Right atrium auricular region (tissue), 2 donors: ENCODE measurements at regions not wholly inside any gene's neighbourhood (a gene's known extent, or its start where the extent isn't known, plus 50 kb on each side); places are given as distances from the start of the nearest gene placed in this dataset.
A peak's percentile ranks its signal among the peaks of the same experiment; 100 is the strongest.

Experiments
- DNase-seq: peaks from one replicate; pipeline ENCODE4 v3.0.0-alpha.2; 2019; ENCODE audit warnings: low spot score
- H3K27ac ChIP-seq, 2 donors: fragments of 200-600 bp; sonication (generic); 1 replicate in 1 of 2; 2 replicates in 1 of 2; pipeline ENCODE4 v1.5.1; 2016 to 2019
- H3K27me3 ChIP-seq, 2 donors: fragments of 200-600 bp; sonication (generic); one replicate each; pipeline versions ENCODE4 v1.5.1 to v1.6.0; 2017 to 2019
- H3K36me3 ChIP-seq: fragments of 200-600 bp; sonication (generic); one replicate; pipeline ENCODE4 v1.5.1; 2016
- H3K4me1 ChIP-seq, 2 donors: fragments of 200-600 bp; sonication (generic); one replicate each; pipeline versions ENCODE4 v1.5.1 to v1.6.0; 2017 to 2019
- H3K4me3 ChIP-seq, 2 donors: fragments of 200-600 bp; sonication (generic); 1 replicate in 1 of 2; 2 replicates in 1 of 2; pipeline ENCODE4 v1.5.1; 2017 to 2019; ENCODE audit warnings: mild to moderate bottlenecking in 1 of 2, moderate library complexity in 1 of 2
- H3K9me3 ChIP-seq, 2 donors: fragments of 200-600 bp; sonication (generic); one replicate each; pipeline ENCODE4 v1.5.1; 2019
- CTCF ChIP-seq, 2 donors: fragments of 200-600 bp; sonication (generic); IDR thresholded peaks; one replicate each; pipeline ENCODE4 v1.5.1; 2019; ENCODE audit warnings: antibody characterized with exemption in 2 of 2

- H3K4me3 ChIP-seq, result no peak overlapping the region
- no peaks in the 10 kb centered on the region for H3K9me3 ChIP-seq
- H3K27me3 ChIP-seq, result no peaks in the 10 kb centered on the region
- H3K4me1 ChIP-seq, result no peaks in the 10 kb centered on the region
- no peak for TF ChIP-seq CTCF (IDR thresholded peaks at IDR 0.05)
- DNase-seq, result no peak
- no peak overlapping the region for H3K27ac ChIP-seq
- no peaks in the 10 kb centered on the region for H3K36me3 ChIP-seq
Measured at GRCh38 chr5:148939676-148940075, 113.3 kb downstream of the ADRB2 start.

GRCh38 chr5:148941810-148942209 is 115.4 kb downstream of the ADRB2 start:
- Histone ChIP-seq H3K9me3 (no peaks in the 10 kb centered on the region), H3K4me1 (no peaks in the 10 kb centered on the region), H3K36me3 (no peaks in the 10 kb centered on the region), H3K4me3 (no peak overlapping the region), H3K27ac (no peak overlapping the region), H3K27me3 (no peaks in the 10 kb centered on the region)
- no peak for DNase-seq
- TF ChIP-seq CTCF (IDR thresholded peaks at IDR 0.05), result no peak

- Histone ChIP-seq H3K27me3 (no peaks in the 10 kb centered on the region), H3K36me3 (no peaks in the 10 kb centered on the region), H3K27ac (peak overlapping the region in 1 of 2 donors; percentile 68), H3K9me3 (no peaks in the 10 kb centered on the region), H3K4me3 (no peak overlapping the region), H3K4me1 (peaks cover 0 to 9% of the 10 kb centered on the region in 2 donors)
- DNase-seq, result no peak
- TF ChIP-seq CTCF (IDR thresholded peaks at IDR 0.05), result no peak
Measured at GRCh38 chr5:148949841-148950470, 112.9 kb downstream of the SH3TC2 start.

GRCh38 chr5:148950471-148950863 is 112.4 kb downstream of the SH3TC2 start:
- no peak for TF ChIP-seq CTCF (IDR thresholded peaks at IDR 0.05)
- Histone ChIP-seq H3K4me1 (peaks cover 0 to 9% of the 10 kb centered on the region in 2 donors), H3K36me3 (no peaks in the 10 kb centered on the region), H3K27ac (peak overlapping the region in 1 of 2 donors; percentile 68), H3K4me3 (no peak overlapping the region), H3K9me3 (no peaks in the 10 kb centered on the region), H3K27me3 (no peaks in the 10 kb centered on the region)
- DNase-seq, result no peak

GRCh38 chr5:148950892-148951291 is 112.0 kb downstream of the SH3TC2 start:
- no peaks in the 10 kb centered on the region for H3K36me3 ChIP-seq
- TF ChIP-seq CTCF (IDR thresholded peaks at IDR 0.05), result no peak
- no peak overlapping the region for H3K4me3 ChIP-seq
- peaks cover 0 to 9% of the 10 kb centered on the region in 2 donors for H3K4me1 ChIP-seq
- H3K9me3 ChIP-seq, result no peaks in the 10 kb centered on the region
- no peaks in the 10 kb centered on the region for H3K27me3 ChIP-seq
- DNase-seq, result no peak
- H3K27ac ChIP-seq, result peak overlapping the region in 1 of 2 donors; percentile 68

GRCh38 chr5:148951612-148952011 is 111.2 kb downstream of the SH3TC2 start:
- Histone ChIP-seq H3K4me3 (no peak overlapping the region), H3K27me3 (no peaks in the 10 kb centered on the region), H3K9me3 (no peaks in the 10 kb centered on the region), H3K27ac (no peak overlapping the region), H3K4me1 (peaks cover 0 to 9% of the 10 kb centered on the region in 2 donors), H3K36me3 (no peaks in the 10 kb centered on the region)
- TF ChIP-seq CTCF (IDR thresholded peaks at IDR 0.05), result no peak
- no peak for DNase-seq
